Gastrocnemius medialis (tissue), 4 donors: ENCODE measurements at regions not wholly inside any gene's neighbourhood (a gene's known extent, or its start where the extent isn't known, plus 50 kb on each side); places are given as distances from the start of the nearest gene placed in this dataset.

Experiments
- CTCF ChIP-seq, 5 experiments: fragments of 450-650 bp in 3 of 5; fragments of 200-600 bp in 2 of 5; sonication (generic) in 2 of 5; IDR thresholded peaks in 4 of 5; conservative IDR thresholded peaks in 1 of 5; 1 replicate in 4 of 5; 2 replicates in 1 of 5; pipeline ENCODE4 v1.5.1; 2016 to 2019; ENCODE audit warnings: antibody characterized with exemption in 5 of 5, mild to moderate bottlenecking in 3 of 5, moderate library complexity in 3 of 5
- POLR2A ChIP-seq, 2 donors: fragments of 450-650 bp; IDR thresholded peaks; one replicate each; pipeline ENCODE4 v1.6.1; 2017; ENCODE audit warnings: antibody characterized with exemption in 2 of 2, mild to moderate bottlenecking in 2 of 2, moderate library complexity in 2 of 2

GRCh38 chr14:98177551-98177950 is 1094.4 kb downstream of the BCL11B start:
- no peak for TF ChIP-seq POLR2A (IDR thresholded peaks at IDR 0.05)
- no peak for TF ChIP-seq CTCF (IDR thresholded peaks at IDR 0.05 in 4 of 5, conservative IDR thresholded peaks at IDR 0.05 in 1 of 5)
